ENCODE measurements at regions not wholly inside any gene's neighbourhood (a gene's known extent, or its start where the extent isn't known, plus 50 kb on each side); places are given as distances from the start of the nearest gene placed in this dataset.

DNA sequence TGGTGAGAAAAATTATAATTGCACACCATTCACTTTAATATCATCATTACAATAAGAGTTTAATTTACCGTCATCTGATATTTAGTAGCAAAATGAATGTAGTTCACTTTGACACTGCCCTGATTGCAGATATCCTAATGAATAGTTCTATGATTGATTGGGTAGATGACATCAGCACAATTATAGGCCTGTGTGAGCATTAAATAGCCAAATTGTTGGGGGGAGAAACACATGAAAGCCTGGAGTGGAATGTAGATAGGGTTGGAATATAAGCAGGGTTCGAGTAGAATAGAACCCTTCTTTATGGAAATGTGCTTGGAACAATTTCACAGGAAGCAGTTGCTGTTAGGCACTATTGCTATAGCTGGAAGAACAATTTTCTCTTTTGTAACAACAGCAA lies 1526.2 kb downstream of the RPA4 start:
- Histone ChIP-seq H3K9ac (ENCODE audit: low read length) (no peak overlapping the region), H3K36me3 (ENCODE audit: control insufficient read depth in 1 of 2, insufficient read depth in 2 of 2, low read length in 2 of 2) (no peaks in the 10 kb centered on the region), H4K20me1 (ENCODE audit: insufficient read depth) (no peaks in the 10 kb centered on the region), H3K27me3 (ENCODE audit: insufficient read depth, low read length) (no peaks in the 10 kb centered on the region), H3K4me2 (ENCODE audit: low read length) (no peak overlapping the region), H2AFZ (ENCODE audit: low read depth, low read length, poor library complexity, severe bottlenecking) (no peak overlapping the region), H3K9me3 (ENCODE audit: control insufficient read depth in 1 of 2, insufficient read depth in 1 of 2, low read depth in 1 of 2, low read length in 2 of 2) (no peaks in the 10 kb centered on the region), H3K27ac (ENCODE audit: low read depth, low read length) (no peak overlapping the region), H3K9me2 (ENCODE audit: insufficient read depth) (no peaks in the 10 kb centered on the region), H3K4me3 (replicated peaks in 1 of 2; ENCODE audit: low read depth in 1 of 2, low read length in 2 of 2) (no peak overlapping the region), H3K79me2 (ENCODE audit: insufficient read depth, low read length) (no peaks in the 10 kb centered on the region), H3K4me1 (ENCODE audit: control insufficient read depth in 1 of 2, insufficient read depth in 2 of 2, low read length in 2 of 2) (no peaks in the 10 kb centered on the region)
- RAD21 ChIA-PET (ENCODE audit: low non-redundant PET in 1 of 2, low total read pairs in 2 of 2, uncharacterized antibody in 2 of 2, unreplicated experiment in 2 of 2): no interaction called here
- no peak for ATAC-seq
- CTCF ChIA-PET: no interaction called here
- intact Hi-C loops (cut with micrococcal nuclease): no loop called here
- POLR2A ChIA-PET: no interaction called here
- no TSS peak for BruUV-seq (replicated peaks)
- TF ChIP-seq, protein P1, sequence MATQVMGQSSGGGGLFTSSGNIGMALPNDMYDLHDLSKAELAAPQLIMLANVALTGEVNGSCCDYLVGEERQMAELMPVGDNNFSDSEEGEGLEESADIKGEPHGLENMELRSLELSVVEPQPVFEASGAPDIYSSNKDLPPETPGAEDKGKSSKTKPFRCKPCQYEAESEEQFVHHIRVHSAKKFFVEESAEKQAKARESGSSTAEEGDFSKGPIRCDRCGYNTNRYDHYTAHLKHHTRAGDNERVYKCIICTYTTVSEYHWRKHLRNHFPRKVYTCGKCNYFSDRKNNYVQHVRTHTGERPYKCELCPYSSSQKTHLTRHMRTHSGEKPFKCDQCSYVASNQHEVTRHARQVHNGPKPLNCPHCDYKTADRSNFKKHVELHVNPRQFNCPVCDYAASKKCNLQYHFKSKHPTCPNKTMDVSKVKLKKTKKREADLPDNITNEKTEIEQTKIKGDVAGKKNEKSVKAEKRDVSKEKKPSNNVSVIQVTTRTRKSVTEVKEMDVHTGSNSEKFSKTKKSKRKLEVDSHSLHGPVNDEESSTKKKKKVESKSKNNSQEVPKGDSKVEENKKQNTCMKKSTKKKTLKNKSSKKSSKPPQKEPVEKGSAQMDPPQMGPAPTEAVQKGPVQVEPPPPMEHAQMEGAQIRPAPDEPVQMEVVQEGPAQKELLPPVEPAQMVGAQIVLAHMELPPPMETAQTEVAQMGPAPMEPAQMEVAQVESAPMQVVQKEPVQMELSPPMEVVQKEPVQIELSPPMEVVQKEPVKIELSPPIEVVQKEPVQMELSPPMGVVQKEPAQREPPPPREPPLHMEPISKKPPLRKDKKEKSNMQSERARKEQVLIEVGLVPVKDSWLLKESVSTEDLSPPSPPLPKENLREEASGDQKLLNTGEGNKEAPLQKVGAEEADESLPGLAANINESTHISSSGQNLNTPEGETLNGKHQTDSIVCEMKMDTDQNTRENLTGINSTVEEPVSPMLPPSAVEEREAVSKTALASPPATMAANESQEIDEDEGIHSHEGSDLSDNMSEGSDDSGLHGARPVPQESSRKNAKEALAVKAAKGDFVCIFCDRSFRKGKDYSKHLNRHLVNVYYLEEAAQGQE (IDR thresholded peaks at IDR 0.05; ENCODE audit: low read depth): no peak
- TF ChIP-seq ZFX (IDR thresholded peaks at IDR 0.05) (no peak), CEBPB (IDR thresholded peaks at IDR 0.05; ENCODE audit: low read depth) (no peak), SRF (IDR thresholded peaks at IDR 0.05; ENCODE audit: low read depth) (no peak), MAX (IDR thresholded peaks at IDR 0.05) (no peak), ATF3 (IDR thresholded peaks at IDR 0.05) (no peak), ZBTB33 (IDR thresholded peaks at IDR 0.05; ENCODE audit: extremely low read depth, insufficient replicate concordance, low read length) (no peak), ELF1 (IDR thresholded peaks at IDR 0.05; ENCODE audit: borderline replicate concordance, low read depth) (no peak), POLR2A (IDR thresholded peaks at IDR 0.05; ENCODE audit: borderline replicate concordance, extremely low read depth, insufficient read depth, insufficient read length) (no peak), JUND (IDR thresholded peaks at IDR 0.05) (no peak), CBX3 (IDR thresholded peaks at IDR 0.05; ENCODE audit: low read depth) (no peak), POLR2AphosphoS5 (IDR thresholded peaks at IDR 0.05; ENCODE audit: low read depth, low read length) (no peak)
- TF ChIP-seq, protein P2, sequence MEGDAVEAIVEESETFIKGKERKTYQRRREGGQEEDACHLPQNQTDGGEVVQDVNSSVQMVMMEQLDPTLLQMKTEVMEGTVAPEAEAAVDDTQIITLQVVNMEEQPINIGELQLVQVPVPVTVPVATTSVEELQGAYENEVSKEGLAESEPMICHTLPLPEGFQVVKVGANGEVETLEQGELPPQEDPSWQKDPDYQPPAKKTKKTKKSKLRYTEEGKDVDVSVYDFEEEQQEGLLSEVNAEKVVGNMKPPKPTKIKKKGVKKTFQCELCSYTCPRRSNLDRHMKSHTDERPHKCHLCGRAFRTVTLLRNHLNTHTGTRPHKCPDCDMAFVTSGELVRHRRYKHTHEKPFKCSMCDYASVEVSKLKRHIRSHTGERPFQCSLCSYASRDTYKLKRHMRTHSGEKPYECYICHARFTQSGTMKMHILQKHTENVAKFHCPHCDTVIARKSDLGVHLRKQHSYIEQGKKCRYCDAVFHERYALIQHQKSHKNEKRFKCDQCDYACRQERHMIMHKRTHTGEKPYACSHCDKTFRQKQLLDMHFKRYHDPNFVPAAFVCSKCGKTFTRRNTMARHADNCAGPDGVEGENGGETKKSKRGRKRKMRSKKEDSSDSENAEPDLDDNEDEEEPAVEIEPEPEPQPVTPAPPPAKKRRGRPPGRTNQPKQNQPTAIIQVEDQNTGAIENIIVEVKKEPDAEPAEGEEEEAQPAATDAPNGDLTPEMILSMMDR (IDR thresholded peaks at IDR 0.05 in 2 of 3, conservative IDR thresholded peaks at IDR 0.05 in 1 of 3; ENCODE audit: borderline replicate concordance in 1 of 3, insufficient read depth in 1 of 3, low read depth in 2 of 3, low read length in 2 of 3): no peak
- DNase-seq (ENCODE audit: low read depth, low spot score): no peak

Measured in HCT116 (cell line).